ENCODE measurements at regions not wholly inside any gene's neighbourhood (a gene's known extent, or its start where the extent isn't known, plus 50 kb on each side); places are given as distances from the start of the nearest gene placed in this dataset.

DNA sequence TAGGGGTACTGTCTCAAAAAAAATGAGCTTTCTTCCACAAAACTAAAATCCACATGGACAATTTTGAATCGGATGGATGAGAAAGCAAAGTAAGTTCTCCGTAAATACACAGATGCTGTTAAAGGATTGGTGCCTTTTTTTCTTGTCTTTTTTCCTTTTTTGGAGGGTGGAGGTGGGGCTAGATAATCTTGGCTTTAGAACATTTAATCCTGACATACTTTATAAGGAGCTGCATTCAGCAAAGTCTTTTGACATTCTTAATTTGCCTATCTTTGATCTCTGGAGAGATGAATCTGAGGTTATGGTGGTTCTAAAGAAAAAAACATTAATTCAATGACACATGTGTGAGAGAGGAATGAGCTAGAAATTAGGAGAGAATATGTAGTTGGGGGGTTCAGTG, 312.3 kb upstream of the KCNJ16 start:
- TF ChIP-seq NFIC (IDR thresholded peaks at IDR 0.05; ENCODE audit: borderline replicate concordance), result no peak
- TF ChIP-seq, protein P1, sequence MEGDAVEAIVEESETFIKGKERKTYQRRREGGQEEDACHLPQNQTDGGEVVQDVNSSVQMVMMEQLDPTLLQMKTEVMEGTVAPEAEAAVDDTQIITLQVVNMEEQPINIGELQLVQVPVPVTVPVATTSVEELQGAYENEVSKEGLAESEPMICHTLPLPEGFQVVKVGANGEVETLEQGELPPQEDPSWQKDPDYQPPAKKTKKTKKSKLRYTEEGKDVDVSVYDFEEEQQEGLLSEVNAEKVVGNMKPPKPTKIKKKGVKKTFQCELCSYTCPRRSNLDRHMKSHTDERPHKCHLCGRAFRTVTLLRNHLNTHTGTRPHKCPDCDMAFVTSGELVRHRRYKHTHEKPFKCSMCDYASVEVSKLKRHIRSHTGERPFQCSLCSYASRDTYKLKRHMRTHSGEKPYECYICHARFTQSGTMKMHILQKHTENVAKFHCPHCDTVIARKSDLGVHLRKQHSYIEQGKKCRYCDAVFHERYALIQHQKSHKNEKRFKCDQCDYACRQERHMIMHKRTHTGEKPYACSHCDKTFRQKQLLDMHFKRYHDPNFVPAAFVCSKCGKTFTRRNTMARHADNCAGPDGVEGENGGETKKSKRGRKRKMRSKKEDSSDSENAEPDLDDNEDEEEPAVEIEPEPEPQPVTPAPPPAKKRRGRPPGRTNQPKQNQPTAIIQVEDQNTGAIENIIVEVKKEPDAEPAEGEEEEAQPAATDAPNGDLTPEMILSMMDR (IDR thresholded peaks at IDR 0.05), result no peak

Measured in SK-N-SH (cell line).